ENCODE measurements at regions not wholly inside any gene's neighbourhood (a gene's known extent, or its start where the extent isn't known, plus 50 kb on each side); places are given as distances from the start of the nearest gene placed in this dataset.

GRCh38 chr9:107944387-107944786 lies 454.8 kb upstream of the KLF4 start:
- TF ChIP-seq, protein P1, sequence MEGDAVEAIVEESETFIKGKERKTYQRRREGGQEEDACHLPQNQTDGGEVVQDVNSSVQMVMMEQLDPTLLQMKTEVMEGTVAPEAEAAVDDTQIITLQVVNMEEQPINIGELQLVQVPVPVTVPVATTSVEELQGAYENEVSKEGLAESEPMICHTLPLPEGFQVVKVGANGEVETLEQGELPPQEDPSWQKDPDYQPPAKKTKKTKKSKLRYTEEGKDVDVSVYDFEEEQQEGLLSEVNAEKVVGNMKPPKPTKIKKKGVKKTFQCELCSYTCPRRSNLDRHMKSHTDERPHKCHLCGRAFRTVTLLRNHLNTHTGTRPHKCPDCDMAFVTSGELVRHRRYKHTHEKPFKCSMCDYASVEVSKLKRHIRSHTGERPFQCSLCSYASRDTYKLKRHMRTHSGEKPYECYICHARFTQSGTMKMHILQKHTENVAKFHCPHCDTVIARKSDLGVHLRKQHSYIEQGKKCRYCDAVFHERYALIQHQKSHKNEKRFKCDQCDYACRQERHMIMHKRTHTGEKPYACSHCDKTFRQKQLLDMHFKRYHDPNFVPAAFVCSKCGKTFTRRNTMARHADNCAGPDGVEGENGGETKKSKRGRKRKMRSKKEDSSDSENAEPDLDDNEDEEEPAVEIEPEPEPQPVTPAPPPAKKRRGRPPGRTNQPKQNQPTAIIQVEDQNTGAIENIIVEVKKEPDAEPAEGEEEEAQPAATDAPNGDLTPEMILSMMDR (IDR thresholded peaks at IDR 0.05; ENCODE audit: insufficient read depth, low read depth, low read length): no peak
- TF ChIP-seq EZH2 (IDR thresholded peaks at IDR 0.05; ENCODE audit: insufficient read depth, low read length): no peak

Data from astrocyte (in vitro differentiated cells and primary cell).